ENCODE measurements at regions not wholly inside any gene's neighbourhood (a gene's known extent, or its start where the extent isn't known, plus 50 kb on each side); places are given as distances from the start of the nearest gene placed in this dataset.

DNA sequence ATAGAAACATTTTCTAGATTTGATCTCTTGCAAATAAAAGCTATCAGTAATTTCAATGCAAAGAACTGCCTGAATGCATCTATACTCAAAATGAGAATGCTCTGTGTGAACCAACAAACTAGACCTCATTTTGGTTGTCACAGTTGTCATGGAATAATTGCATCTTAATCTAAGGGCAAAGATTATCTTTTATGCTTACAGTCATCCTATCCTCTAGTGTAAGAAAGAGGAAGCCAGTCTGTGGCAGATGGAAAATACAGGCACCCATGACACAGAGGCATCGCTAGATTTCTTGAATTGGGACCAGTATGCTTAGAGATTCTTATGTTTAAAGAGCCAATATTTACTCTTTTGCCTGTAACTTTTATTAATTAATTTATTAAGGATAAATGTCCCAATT, 95.0 kb downstream of the MACIR start:
- TF ChIP-seq, protein P1, sequence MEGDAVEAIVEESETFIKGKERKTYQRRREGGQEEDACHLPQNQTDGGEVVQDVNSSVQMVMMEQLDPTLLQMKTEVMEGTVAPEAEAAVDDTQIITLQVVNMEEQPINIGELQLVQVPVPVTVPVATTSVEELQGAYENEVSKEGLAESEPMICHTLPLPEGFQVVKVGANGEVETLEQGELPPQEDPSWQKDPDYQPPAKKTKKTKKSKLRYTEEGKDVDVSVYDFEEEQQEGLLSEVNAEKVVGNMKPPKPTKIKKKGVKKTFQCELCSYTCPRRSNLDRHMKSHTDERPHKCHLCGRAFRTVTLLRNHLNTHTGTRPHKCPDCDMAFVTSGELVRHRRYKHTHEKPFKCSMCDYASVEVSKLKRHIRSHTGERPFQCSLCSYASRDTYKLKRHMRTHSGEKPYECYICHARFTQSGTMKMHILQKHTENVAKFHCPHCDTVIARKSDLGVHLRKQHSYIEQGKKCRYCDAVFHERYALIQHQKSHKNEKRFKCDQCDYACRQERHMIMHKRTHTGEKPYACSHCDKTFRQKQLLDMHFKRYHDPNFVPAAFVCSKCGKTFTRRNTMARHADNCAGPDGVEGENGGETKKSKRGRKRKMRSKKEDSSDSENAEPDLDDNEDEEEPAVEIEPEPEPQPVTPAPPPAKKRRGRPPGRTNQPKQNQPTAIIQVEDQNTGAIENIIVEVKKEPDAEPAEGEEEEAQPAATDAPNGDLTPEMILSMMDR (IDR thresholded peaks at IDR 0.05; ENCODE audit: control extremely low read depth in 1 of 3, insufficient read depth in 1 of 3, low read depth in 1 of 3, low read length in 3 of 3), result no peak
- TF ChIP-seq, protein P2, sequence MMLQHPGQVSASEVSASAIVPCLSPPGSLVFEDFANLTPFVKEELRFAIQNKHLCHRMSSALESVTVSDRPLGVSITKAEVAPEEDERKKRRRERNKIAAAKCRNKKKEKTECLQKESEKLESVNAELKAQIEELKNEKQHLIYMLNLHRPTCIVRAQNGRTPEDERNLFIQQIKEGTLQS (IDR thresholded peaks at IDR 0.05; ENCODE audit: insufficient read depth, low read depth, low read length), result no peak
- TF ChIP-seq YY1 (IDR thresholded peaks at IDR 0.05; ENCODE audit: low read depth, low read length) (no peak), POLR2AphosphoS5 (IDR thresholded peaks at IDR 0.05; ENCODE audit: low read depth, low read length) (no peak), RXRA (IDR thresholded peaks at IDR 0.05; ENCODE audit: insufficient read depth, low read depth, low read length) (no peak), SP2 (IDR thresholded peaks at IDR 0.05; ENCODE audit: low read length) (no peak), KDM5A (IDR thresholded peaks at IDR 0.05; ENCODE audit: low read length) (no peak), POU5F1 (IDR thresholded peaks at IDR 0.05; ENCODE audit: low read depth, low read length) (no peak), CBX5 (IDR thresholded peaks at IDR 0.05; ENCODE audit: low read depth, low read length) (no peak), TCF12 (IDR thresholded peaks at IDR 0.05; ENCODE audit: low read depth, low read length) (no peak)
- TF ChIP-seq, protein P3, sequence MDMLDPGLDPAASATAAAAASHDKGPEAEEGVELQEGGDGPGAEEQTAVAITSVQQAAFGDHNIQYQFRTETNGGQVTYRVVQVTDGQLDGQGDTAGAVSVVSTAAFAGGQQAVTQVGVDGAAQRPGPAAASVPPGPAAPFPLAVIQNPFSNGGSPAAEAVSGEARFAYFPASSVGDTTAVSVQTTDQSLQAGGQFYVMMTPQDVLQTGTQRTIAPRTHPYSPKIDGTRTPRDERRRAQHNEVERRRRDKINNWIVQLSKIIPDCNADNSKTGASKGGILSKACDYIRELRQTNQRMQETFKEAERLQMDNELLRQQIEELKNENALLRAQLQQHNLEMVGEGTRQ (IDR thresholded peaks at IDR 0.05; ENCODE audit: low read length), result no peak
